ENCODE measurements at regions not wholly inside any gene's neighbourhood (a gene's known extent, or its start where the extent isn't known, plus 50 kb on each side); places are given as distances from the start of the nearest gene placed in this dataset.

GRCh38 chr15:62547584-62547983 lies 382.5 kb upstream of the C2CD4B start:
- WGBS (ENCODE audit: insufficient coverage, low coverage, low lambda C conversion rate, missing lambda C conversion rate) = 71% methylated on average over 3 of the region's 3 CpGs
- H3K9me3 ChIP-seq = no peaks in the 10 kb centered on the region
- peaks cover 0 to 13% (median 0%) of the 10 kb centered on the region in 4 donors for H3K4me1 ChIP-seq
- H3K36me3 ChIP-seq = no peaks in the 10 kb centered on the region
- H3K27me3 ChIP-seq = no peaks in the 10 kb centered on the region
- DNase-seq (no peak), ATAC-seq (no peak)
- no peak overlapping the region for H3K27ac ChIP-seq
- intact Hi-C loops (cut with DNase I) = no loop called here
- no peak for TF ChIP-seq POLR2A (IDR thresholded peaks at IDR 0.05)
- TF ChIP-seq, protein P1, sequence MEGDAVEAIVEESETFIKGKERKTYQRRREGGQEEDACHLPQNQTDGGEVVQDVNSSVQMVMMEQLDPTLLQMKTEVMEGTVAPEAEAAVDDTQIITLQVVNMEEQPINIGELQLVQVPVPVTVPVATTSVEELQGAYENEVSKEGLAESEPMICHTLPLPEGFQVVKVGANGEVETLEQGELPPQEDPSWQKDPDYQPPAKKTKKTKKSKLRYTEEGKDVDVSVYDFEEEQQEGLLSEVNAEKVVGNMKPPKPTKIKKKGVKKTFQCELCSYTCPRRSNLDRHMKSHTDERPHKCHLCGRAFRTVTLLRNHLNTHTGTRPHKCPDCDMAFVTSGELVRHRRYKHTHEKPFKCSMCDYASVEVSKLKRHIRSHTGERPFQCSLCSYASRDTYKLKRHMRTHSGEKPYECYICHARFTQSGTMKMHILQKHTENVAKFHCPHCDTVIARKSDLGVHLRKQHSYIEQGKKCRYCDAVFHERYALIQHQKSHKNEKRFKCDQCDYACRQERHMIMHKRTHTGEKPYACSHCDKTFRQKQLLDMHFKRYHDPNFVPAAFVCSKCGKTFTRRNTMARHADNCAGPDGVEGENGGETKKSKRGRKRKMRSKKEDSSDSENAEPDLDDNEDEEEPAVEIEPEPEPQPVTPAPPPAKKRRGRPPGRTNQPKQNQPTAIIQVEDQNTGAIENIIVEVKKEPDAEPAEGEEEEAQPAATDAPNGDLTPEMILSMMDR (IDR thresholded peaks at IDR 0.05) = no peak
- H3K4me3 ChIP-seq = no peak overlapping the region

- Histone ChIP-seq H3K4me3 (no peak overlapping the region), H3K27ac (no peak overlapping the region), H3K9me3 (no peaks in the 10 kb centered on the region), H3K36me3 (no peaks in the 10 kb centered on the region), H3K27me3 (no peaks in the 10 kb centered on the region), H3K4me1 (peaks cover 0 to 13% (median 0%) of the 10 kb centered on the region in 4 donors)
- intact Hi-C loops (cut with DNase I) = no loop called here
- ATAC-seq = peak; percentile 65 to 71 (median 66)
- 48% methylated on average over 4 of the region's 5 CpGs for WGBS (ENCODE audit: insufficient coverage, low coverage, low lambda C conversion rate, missing lambda C conversion rate)
- no peak for DNase-seq
- TF ChIP-seq POLR2A (IDR thresholded peaks at IDR 0.05) = no peak
- TF ChIP-seq, protein P1 (IDR thresholded peaks at IDR 0.05) = peak; percentile 37 to 55 (median 50)
Measured at GRCh38 chr15:62549345-62549970, 384.4 kb upstream of the C2CD4B start.

GRCh38 chr15:62550106-62550505 lies 385.0 kb upstream of the C2CD4B start:
- peaks cover 0 to 10% (median 0%) of the 10 kb centered on the region in 4 donors for H3K4me1 ChIP-seq
- DNase-seq (no peak), ATAC-seq (no peak)
- H3K4me3 ChIP-seq = no peak overlapping the region
- H3K9me3 ChIP-seq = no peaks in the 10 kb centered on the region
- no peak overlapping the region for H3K27ac ChIP-seq
- H3K27me3 ChIP-seq = no peaks in the 10 kb centered on the region
- TF ChIP-seq POLR2A (IDR thresholded peaks at IDR 0.05) = no peak
- TF ChIP-seq, protein P1 (IDR thresholded peaks at IDR 0.05) = no peak
- 76% methylated on average over 3 of the region's 3 CpGs for WGBS (ENCODE audit: insufficient coverage, low coverage, low lambda C conversion rate, missing lambda C conversion rate)
- intact Hi-C loops (cut with DNase I) = no loop called here
- H3K36me3 ChIP-seq = no peaks in the 10 kb centered on the region

GRCh38 chr15:62552444-62552843 lies 387.4 kb upstream of the C2CD4B start:
- Histone ChIP-seq H3K27ac (no peak overlapping the region), H3K27me3 (no peaks in the 10 kb centered on the region), H3K36me3 (no peaks in the 10 kb centered on the region), H3K4me3 (no peak overlapping the region), H3K4me1 (no peaks in the 10 kb centered on the region), H3K9me3 (no peaks in the 10 kb centered on the region)
- intact Hi-C loops (cut with DNase I) = no loop called here
- DNase-seq (no peak), ATAC-seq (no peak)
- TF ChIP-seq, protein P1 (IDR thresholded peaks at IDR 0.05) = no peak
- no peak for TF ChIP-seq POLR2A (IDR thresholded peaks at IDR 0.05)
